ENCODE measurements at regions not wholly inside any gene's neighbourhood (a gene's known extent, or its start where the extent isn't known, plus 50 kb on each side); places are given as distances from the start of the nearest gene placed in this dataset.

- H3K9ac ChIP-seq (ENCODE audit: low read length), result no peak overlapping the region
- no CpG with 5 or more reads among the region's 2 CpGs for WGBS (ENCODE audit: extremely low coverage, insufficient coverage, insufficient read length)
- no peak overlapping the region for H2BK12ac ChIP-seq (ENCODE audit: low read length)
Measured at GRCh38 chr18:60503199-60503598, 130.6 kb upstream of the MC4R start.

GRCh38 chr18:60506190-60506589 lies 133.6 kb upstream of the MC4R start:
- H3K9ac ChIP-seq (ENCODE audit: low read length), result no peak overlapping the region
- H3K4me3 ChIP-seq (ENCODE audit: low read depth, low read length), result no peak overlapping the region
- H3K23ac ChIP-seq (ENCODE audit: low read length), result no peak overlapping the region
- no peak overlapping the region for H3K4ac ChIP-seq (ENCODE audit: low read depth, low read length)
- no peaks in the 10 kb centered on the region for H3K79me1 ChIP-seq (ENCODE audit: low read length)
- no peak overlapping the region for H3K27ac ChIP-seq (ENCODE audit: low read depth, low read length)
- H3K9me3 ChIP-seq (ENCODE audit: insufficient read depth, low read depth, low read length), result no peaks in the 10 kb centered on the region
- no peaks in the 10 kb centered on the region for H3K79me2 ChIP-seq (ENCODE audit: control insufficient read depth, insufficient read depth, low read length, poor library complexity)
- no peak overlapping the region for H2AFZ ChIP-seq (ENCODE audit: insufficient read depth, low read length, poor library complexity)
- H3K27me3 ChIP-seq (ENCODE audit: insufficient read depth, low read length), result no peaks in the 10 kb centered on the region
- H3K14ac ChIP-seq (ENCODE audit: low read length), result no peak overlapping the region
- no peaks in the 10 kb centered on the region for H3K4me1 ChIP-seq (ENCODE audit: control insufficient read depth in 1 of 2, insufficient read depth in 2 of 2, low read length in 2 of 2)
- H4K91ac ChIP-seq (ENCODE audit: low read depth, low read length), result no peak overlapping the region
- H2BK12ac ChIP-seq (ENCODE audit: low read length), result no peak overlapping the region
- 100% methylated on average over 1 of the region's 1 CpG for WGBS (ENCODE audit: extremely low coverage, insufficient coverage, insufficient read length)
- H3K4me2 ChIP-seq (ENCODE audit: low read length), result no peak overlapping the region
- H4K12ac ChIP-seq (ENCODE audit: low read depth, low read length), result no peak overlapping the region
- no peak overlapping the region for H2BK120ac ChIP-seq (ENCODE audit: insufficient read depth, low read length, poor library complexity)
- DNase-seq, result no peak
- no peak overlapping the region for H2BK5ac ChIP-seq (ENCODE audit: low read depth, low read length, poor library complexity)
- H3K36me3 ChIP-seq (ENCODE audit: control insufficient read depth in 1 of 2, insufficient read depth in 2 of 2, low read length in 2 of 2), result no peaks in the 10 kb centered on the region
- H4K8ac ChIP-seq (ENCODE audit: low read depth, low read length), result no peak overlapping the region
- H2AK5ac ChIP-seq (ENCODE audit: low read length), result no peak overlapping the region
- no peak overlapping the region for H3K18ac ChIP-seq (ENCODE audit: low read length)

More at GRCh38 chr18:60503199-60503598, 130.6 kb upstream of the MC4R start:
- Histone ChIP-seq H3K18ac (ENCODE audit: low read length) (no peak overlapping the region), H3K14ac (ENCODE audit: low read length) (no peak overlapping the region), H2BK5ac (ENCODE audit: low read depth, low read length, poor library complexity) (no peak overlapping the region), H3K27me3 (ENCODE audit: insufficient read depth, low read length) (no peaks in the 10 kb centered on the region), H2AFZ (ENCODE audit: insufficient read depth, low read length, poor library complexity) (no peak overlapping the region), H3K23ac (ENCODE audit: low read length) (no peak overlapping the region), H3K36me3 (ENCODE audit: control insufficient read depth in 1 of 2, insufficient read depth in 2 of 2, low read length in 2 of 2) (no peaks in the 10 kb centered on the region), H3K79me1 (ENCODE audit: low read length) (no peaks in the 10 kb centered on the region), H3K79me2 (ENCODE audit: control insufficient read depth, insufficient read depth, low read length, poor library complexity) (no peaks in the 10 kb centered on the region), H3K4me3 (ENCODE audit: low read depth, low read length) (no peak overlapping the region), H4K12ac (ENCODE audit: low read depth, low read length) (no peak overlapping the region), H3K9me3 (ENCODE audit: insufficient read depth, low read depth, low read length) (no peaks in the 10 kb centered on the region), H3K4me2 (ENCODE audit: low read length) (no peak overlapping the region), H3K4ac (ENCODE audit: low read depth, low read length) (no peak overlapping the region), H2AK5ac (ENCODE audit: low read length) (no peak overlapping the region), H3K27ac (ENCODE audit: low read depth, low read length) (no peak overlapping the region), H4K91ac (ENCODE audit: low read depth, low read length) (no peak overlapping the region), H3K4me1 (ENCODE audit: control insufficient read depth in 1 of 2, insufficient read depth in 2 of 2, low read length in 2 of 2) (no peaks in the 10 kb centered on the region), H4K8ac (ENCODE audit: low read depth, low read length) (no peak overlapping the region), H2BK120ac (ENCODE audit: insufficient read depth, low read length, poor library complexity) (no peak overlapping the region)
- no peak for DNase-seq

GRCh38 chr18:60506682-60507081 lies 134.1 kb upstream of the MC4R start:
- H3K36me3 ChIP-seq (ENCODE audit: control insufficient read depth in 1 of 2, insufficient read depth in 2 of 2, low read length in 2 of 2), result no peaks in the 10 kb centered on the region

GRCh38 chr18:60508108-60508507 lies 135.5 kb upstream of the MC4R start:
- H4K91ac ChIP-seq (ENCODE audit: low read depth, low read length), result no peak overlapping the region
- WGBS (ENCODE audit: extremely low coverage, insufficient coverage, insufficient read length), result no CpG with 5 or more reads among the region's 2 CpGs
- H2BK120ac ChIP-seq (ENCODE audit: insufficient read depth, low read length, poor library complexity), result no peak overlapping the region

More at GRCh38 chr18:60506682-60507081, 134.1 kb upstream of the MC4R start:
- no peak overlapping the region for H3K4me2 ChIP-seq (ENCODE audit: low read length)
- no peaks in the 10 kb centered on the region for H3K4me1 ChIP-seq (ENCODE audit: control insufficient read depth in 1 of 2, insufficient read depth in 2 of 2, low read length in 2 of 2)
- H2AFZ ChIP-seq (ENCODE audit: insufficient read depth, low read length, poor library complexity), result no peak overlapping the region
- no peaks in the 10 kb centered on the region for H3K9me3 ChIP-seq (ENCODE audit: insufficient read depth, low read depth, low read length)
- H4K12ac ChIP-seq (ENCODE audit: low read depth, low read length), result no peak overlapping the region
- no peak overlapping the region for H3K4me3 ChIP-seq (ENCODE audit: low read depth, low read length)
- no peak overlapping the region for H3K9ac ChIP-seq (ENCODE audit: low read length)
- no peak overlapping the region for H3K4ac ChIP-seq (ENCODE audit: low read depth, low read length)
- H3K27ac ChIP-seq (ENCODE audit: low read depth, low read length), result no peak overlapping the region
- no CpG with 5 or more reads among the region's 4 CpGs for WGBS (ENCODE audit: extremely low coverage, insufficient coverage, insufficient read length)
- no peak overlapping the region for H3K23ac ChIP-seq (ENCODE audit: low read length)
- no peak overlapping the region for H3K18ac ChIP-seq (ENCODE audit: low read length)
- H4K8ac ChIP-seq (ENCODE audit: low read depth, low read length), result no peak overlapping the region
- H2BK120ac ChIP-seq (ENCODE audit: insufficient read depth, low read length, poor library complexity), result no peak overlapping the region
- no peak overlapping the region for H3K14ac ChIP-seq (ENCODE audit: low read length)
- no peak overlapping the region for H2BK12ac ChIP-seq (ENCODE audit: low read length)
- no peaks in the 10 kb centered on the region for H3K27me3 ChIP-seq (ENCODE audit: insufficient read depth, low read length)
- no peak overlapping the region for H2BK5ac ChIP-seq (ENCODE audit: low read depth, low read length, poor library complexity)
- H3K79me2 ChIP-seq (ENCODE audit: control insufficient read depth, insufficient read depth, low read length, poor library complexity), result no peaks in the 10 kb centered on the region
- DNase-seq, result no peak
- H2AK5ac ChIP-seq (ENCODE audit: low read length), result no peak overlapping the region
- no peaks in the 10 kb centered on the region for H3K79me1 ChIP-seq (ENCODE audit: low read length)
- H4K91ac ChIP-seq (ENCODE audit: low read depth, low read length), result no peak overlapping the region

More at GRCh38 chr18:60508108-60508507, 135.5 kb upstream of the MC4R start:
- Histone ChIP-seq H3K18ac (ENCODE audit: low read length) (no peak overlapping the region), H3K4me1 (ENCODE audit: control insufficient read depth in 1 of 2, insufficient read depth in 2 of 2, low read length in 2 of 2) (no peaks in the 10 kb centered on the region), H3K36me3 (ENCODE audit: control insufficient read depth in 1 of 2, insufficient read depth in 2 of 2, low read length in 2 of 2) (no peaks in the 10 kb centered on the region), H3K79me1 (ENCODE audit: low read length) (no peaks in the 10 kb centered on the region), H3K79me2 (ENCODE audit: control insufficient read depth, insufficient read depth, low read length, poor library complexity) (no peaks in the 10 kb centered on the region), H2BK12ac (ENCODE audit: low read length) (no peak overlapping the region), H3K4me3 (ENCODE audit: low read depth, low read length) (no peak overlapping the region), H2BK5ac (ENCODE audit: low read depth, low read length, poor library complexity) (no peak overlapping the region), H2AK5ac (ENCODE audit: low read length) (no peak overlapping the region), H3K9ac (ENCODE audit: low read length) (no peak overlapping the region), H4K8ac (ENCODE audit: low read depth, low read length) (no peak overlapping the region), H3K27me3 (ENCODE audit: insufficient read depth, low read length) (no peaks in the 10 kb centered on the region), H3K4ac (ENCODE audit: low read depth, low read length) (no peak overlapping the region), H2AFZ (ENCODE audit: insufficient read depth, low read length, poor library complexity) (no peak overlapping the region), H3K23ac (ENCODE audit: low read length) (no peak overlapping the region), H3K27ac (ENCODE audit: low read depth, low read length) (no peak overlapping the region), H3K4me2 (ENCODE audit: low read length) (no peak overlapping the region), H3K9me3 (ENCODE audit: insufficient read depth, low read depth, low read length) (no peaks in the 10 kb centered on the region), H3K14ac (ENCODE audit: low read length) (no peak overlapping the region), H4K12ac (ENCODE audit: low read depth, low read length) (no peak overlapping the region)
- no peak for DNase-seq
